H1 (cell line): ENCODE measurements at regions not wholly inside any gene's neighbourhood (a gene's known extent, or its start where the extent isn't known, plus 50 kb on each side); places are given as distances from the start of the nearest gene placed in this dataset.

ENCODE experiments used
- CTCF ChIP-seq, 3 experiments: IDR thresholded peaks; 1 replicate in 2 of 3; 2 replicates in 1 of 3; pipeline versions ENCODE4 v1.5.1 to v1.6.1; 2011; ENCODE audit warnings: low read length in 3 of 3, mild to moderate bottlenecking in 3 of 3, inconsistent platforms in 2 of 3, low read depth in 1 of 3, moderate library complexity in 1 of 3; ENCODE audit not compliant: insufficient read depth in 1 of 3; ENCODE audit errors: control extremely low read depth in 1 of 3
- POLR2A ChIP-seq, 2 experiments: IDR thresholded peaks; 1 replicate in 1 of 2; 2 replicates in 1 of 2; pipeline ENCODE4 v1.6.1; 2011; ENCODE audit warnings: low read depth in 2 of 2, low read length in 2 of 2, mild to moderate bottlenecking in 2 of 2; ENCODE audit errors: control extremely low read depth in 1 of 2
- POLR2AphosphoS5 ChIP-seq: IDR thresholded peaks from 2 replicates; pipeline ENCODE4 v1.6.1; 2011; ENCODE audit warnings: low read depth, low read length

- TF ChIP-seq CTCF (IDR thresholded peaks at IDR 0.05; ENCODE audit: control extremely low read depth in 1 of 3, insufficient read depth in 1 of 3, low read depth in 1 of 3, low read length in 3 of 3) (no peak), POLR2A (IDR thresholded peaks at IDR 0.05; ENCODE audit: control extremely low read depth in 1 of 2, low read depth in 2 of 2, low read length in 2 of 2) (no peak), POLR2AphosphoS5 (no peak)
Measured at GRCh38 chr7:116337800-116338199, 127.5 kb downstream of the TES start.
